Uterus (tissue), 3 donors: ENCODE measurements at regions not wholly inside any gene's neighbourhood (a gene's known extent, or its start where the extent isn't known, plus 50 kb on each side); places are given as distances from the start of the nearest gene placed in this dataset. TPM values are rescaled to one million over a fixed set of nuclear protein-coding genes. Genes with fewer than 3 reads are reported as not detected.

Experiments
- DNase-seq, 2 donors: peaks; one replicate each; pipeline ENCODE4 v3.0.0-alpha.2; 2019 to 2020
- H3K27ac ChIP-seq, 2 donors: fragments of 200-600 bp; sonication (generic); 1 replicate in 1 of 2; 2 replicates in 1 of 2; pipeline ENCODE4 v1.5.1; 2016 to 2018
- H3K27me3 ChIP-seq, 2 donors: fragments of 200-600 bp; sonication (generic); one replicate each; pipeline ENCODE4 v1.5.1; 2018 to 2019; ENCODE audit warnings: control low read depth in 1 of 2
- H3K36me3 ChIP-seq, 2 donors: fragments of 200-600 bp; sonication (generic); one replicate each; pipeline ENCODE4 v1.5.1; 2019; ENCODE audit warnings: control low read depth in 1 of 2
- H3K4me1 ChIP-seq, 2 donors: fragments of 200-600 bp; sonication (generic); one replicate each; pipeline ENCODE4 v1.5.1; 2018 to 2019; ENCODE audit warnings: control low read depth in 1 of 2
- H3K4me3 ChIP-seq, 2 donors: fragments of 200-600 bp; sonication (generic); 1 replicate in 1 of 2; 2 replicates in 1 of 2; pipeline ENCODE4 v1.5.1; 2018 to 2019; ENCODE audit warnings: mild to moderate bottlenecking in 1 of 2
- H3K9me3 ChIP-seq, 2 donors: fragments of 200-600 bp; sonication (generic); one replicate each; pipeline ENCODE4 v1.5.1; 2019; ENCODE audit warnings: control low read depth in 1 of 2
- POLR2A ChIP-seq, 2 donors: fragments of 450-650 bp; IDR thresholded peaks; one replicate each; pipeline ENCODE4 v1.6.1; 2016; ENCODE audit warnings: antibody characterized with exemption in 2 of 2, mild to moderate bottlenecking in 1 of 2, moderate library complexity in 1 of 2
- intact Hi-C: fragments of 100-400 bp; cut with DNase I; formaldehyde crosslinking; loops from one replicate; pipeline ENCODE4 v1.15.1; 2023; ENCODE audit warnings: low total_unique reads
- microRNA counts, 2 donors: library from miRNA; unstranded; fragments of <30 nt; microRNA quantifications; one replicate each; lab custom pipeline; 2016 to 2017
- microRNA-seq: library from miRNA; unstranded; fragments of <30 nt; microRNA quantifications from one replicate; pipeline ENCODE4, GENCODE V29; 2016; ENCODE audit warnings: borderline microRNAs expressed, borderline replicate concordance
- small RNA-seq: library from RNA; depleted of rRNA; stranded (forward); fragments of <200 nt; gene quantifications from one replicate; pipeline ENCODE3, GENCODE V24; 2016
- TF ChIP-seq, protein P1 (sequence below), 4 experiments: fragments of 200-600 bp in 2 of 4; fragments of 450-650 bp in 2 of 4; sonication (generic) in 2 of 4; IDR thresholded peaks; one replicate each; pipeline ENCODE4 v1.5.1; 2016 to 2019; ENCODE audit warnings: antibody characterized with exemption in 4 of 4, mild to moderate bottlenecking in 2 of 4, moderate library complexity in 1 of 4
- donor health status: DM: yes; HTN: yes; CAD: no.

DNA sequence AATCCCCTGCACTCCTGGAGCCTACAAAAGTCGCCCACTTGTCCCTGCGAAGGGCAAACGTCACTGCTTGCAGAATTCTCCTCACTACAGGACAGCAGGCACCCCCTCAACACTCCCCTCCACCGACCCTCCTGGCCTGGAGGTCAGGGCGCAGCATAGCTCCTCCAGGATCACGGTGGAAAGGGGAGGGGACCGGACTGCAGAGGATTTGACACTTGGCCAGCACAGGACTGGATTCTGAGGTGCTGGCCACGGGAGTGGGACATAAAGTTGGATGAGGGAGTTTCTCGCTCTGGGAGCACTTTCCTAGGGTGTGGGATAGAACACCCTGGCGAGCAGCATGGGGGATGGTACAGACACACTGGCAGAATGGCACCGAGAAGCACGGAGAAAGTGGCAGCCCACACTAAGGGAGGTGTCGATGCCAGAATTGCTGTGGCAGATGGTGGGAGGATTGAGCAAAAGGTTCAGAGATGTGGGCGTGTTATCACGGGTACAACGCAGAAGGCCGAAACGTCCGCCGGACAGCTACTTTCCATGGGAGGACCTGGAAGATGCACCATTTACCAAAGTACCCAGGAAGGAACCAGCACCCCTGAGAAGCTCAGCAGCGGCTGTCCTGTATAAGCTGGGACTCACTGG is 51.4 kb upstream of the DIO3 start:
- H3K36me3 ChIP-seq, result no peaks in the 10 kb centered on the region
- H3K4me3 ChIP-seq, result no peak overlapping the region
- intact Hi-C loops, result no loop called here
- no peaks in the 10 kb centered on the region for H3K27me3 ChIP-seq
- H3K27ac ChIP-seq, result no peak overlapping the region
- no peaks in the 10 kb centered on the region for H3K4me1 ChIP-seq
- DNase-seq, result no peak
- no peaks in the 10 kb centered on the region for H3K9me3 ChIP-seq
- TF ChIP-seq, protein P1, sequence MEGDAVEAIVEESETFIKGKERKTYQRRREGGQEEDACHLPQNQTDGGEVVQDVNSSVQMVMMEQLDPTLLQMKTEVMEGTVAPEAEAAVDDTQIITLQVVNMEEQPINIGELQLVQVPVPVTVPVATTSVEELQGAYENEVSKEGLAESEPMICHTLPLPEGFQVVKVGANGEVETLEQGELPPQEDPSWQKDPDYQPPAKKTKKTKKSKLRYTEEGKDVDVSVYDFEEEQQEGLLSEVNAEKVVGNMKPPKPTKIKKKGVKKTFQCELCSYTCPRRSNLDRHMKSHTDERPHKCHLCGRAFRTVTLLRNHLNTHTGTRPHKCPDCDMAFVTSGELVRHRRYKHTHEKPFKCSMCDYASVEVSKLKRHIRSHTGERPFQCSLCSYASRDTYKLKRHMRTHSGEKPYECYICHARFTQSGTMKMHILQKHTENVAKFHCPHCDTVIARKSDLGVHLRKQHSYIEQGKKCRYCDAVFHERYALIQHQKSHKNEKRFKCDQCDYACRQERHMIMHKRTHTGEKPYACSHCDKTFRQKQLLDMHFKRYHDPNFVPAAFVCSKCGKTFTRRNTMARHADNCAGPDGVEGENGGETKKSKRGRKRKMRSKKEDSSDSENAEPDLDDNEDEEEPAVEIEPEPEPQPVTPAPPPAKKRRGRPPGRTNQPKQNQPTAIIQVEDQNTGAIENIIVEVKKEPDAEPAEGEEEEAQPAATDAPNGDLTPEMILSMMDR (IDR thresholded peaks at IDR 0.05), result no peak
- TF ChIP-seq POLR2A (IDR thresholded peaks at IDR 0.05), result no peak

DNA sequence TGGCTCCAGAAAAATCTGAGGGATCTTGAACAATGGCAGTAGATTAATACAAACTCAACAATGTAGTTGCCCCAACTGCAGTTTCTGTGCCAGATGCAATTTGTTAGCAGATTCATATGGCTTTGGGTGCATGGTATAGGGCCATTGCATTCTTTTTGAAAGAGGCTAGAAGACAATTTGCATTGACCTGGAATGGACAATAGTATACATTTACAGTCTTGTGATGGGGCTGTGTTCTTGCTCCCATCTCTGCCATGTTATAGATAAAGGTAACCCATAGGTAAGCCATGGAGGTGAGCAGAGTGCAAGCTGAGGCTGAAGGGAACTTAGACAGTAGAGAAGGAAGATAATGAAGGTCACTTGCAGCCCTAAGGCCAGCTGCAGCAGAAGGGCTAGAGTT is 50.1 kb upstream of the DIO3 start:
- H3K4me1 ChIP-seq, result no peaks in the 10 kb centered on the region
- H3K4me3 ChIP-seq, result no peak overlapping the region
- H3K27ac ChIP-seq, result no peak overlapping the region
- intact Hi-C loops, result no loop called here
- TF ChIP-seq, protein P1 (IDR thresholded peaks at IDR 0.05), result no peak
- no peak for TF ChIP-seq POLR2A (IDR thresholded peaks at IDR 0.05)
- H3K9me3 ChIP-seq, result no peaks in the 10 kb centered on the region
- H3K36me3 ChIP-seq, result no peaks in the 10 kb centered on the region
- H3K27me3 ChIP-seq, result no peaks in the 10 kb centered on the region
- DNase-seq, result no peak

MicroRNA genes in the stretch of these regions (microRNA counts, 767-probe panel; counts per million panel counts)
- microRNA hsa-miR-1185-5p (lab: Ali Mortazavi, UCI) (0 counts per million in 2 donors), microRNA hsa-miR-1193 (lab: Ali Mortazavi, UCI) (0 counts per million in 2 donors), microRNA hsa-miR-1197 (lab: Ali Mortazavi, UCI) (0 counts per million in 2 donors), microRNA hsa-miR-134 (lab: Ali Mortazavi, UCI) (0 to 1,464 counts per million in 2 donors), microRNA hsa-miR-154-5p (lab: Ali Mortazavi, UCI) (0 to 2,818 counts per million in 2 donors), microRNA hsa-miR-299-3p (lab: Ali Mortazavi, UCI) (0 to 2,757 counts per million in 2 donors), microRNA hsa-miR-299-5p (lab: Ali Mortazavi, UCI) (0 to 3,384 counts per million in 2 donors), microRNA hsa-miR-300 (lab: Ali Mortazavi, UCI) (0 counts per million in 2 donors), microRNA hsa-miR-323a-3p (lab: Ali Mortazavi, UCI) (0 counts per million in 2 donors), microRNA hsa-miR-323a-5p (lab: Ali Mortazavi, UCI) (0 counts per million in 2 donors), microRNA hsa-miR-323b-3p (lab: Ali Mortazavi, UCI) (0 counts per million in 2 donors), microRNA hsa-miR-323b-5p (lab: Ali Mortazavi, UCI) (0 counts per million in 2 donors), microRNA hsa-miR-329 (lab: Ali Mortazavi, UCI) (0 counts per million in 2 donors), microRNA hsa-miR-369-3p (lab: Ali Mortazavi, UCI) (0 counts per million in 2 donors), microRNA hsa-miR-369-5p (lab: Ali Mortazavi, UCI) (0 counts per million in 2 donors), microRNA hsa-miR-376a-3p (lab: Ali Mortazavi, UCI) (5,796 to 6,190 counts per million in 2 donors), microRNA hsa-miR-376b (lab: Ali Mortazavi, UCI) (0 to 2,203 counts per million in 2 donors), microRNA hsa-miR-376c (lab: Ali Mortazavi, UCI) (4,849 to 5,257 counts per million in 2 donors), microRNA hsa-miR-377-3p (lab: Ali Mortazavi, UCI) (0 to 3,470 counts per million in 2 donors), microRNA hsa-miR-379-5p (lab: Ali Mortazavi, UCI) (3,658 to 3,827 counts per million in 2 donors), microRNA hsa-miR-380-3p (lab: Ali Mortazavi, UCI) (0 counts per million in 2 donors), microRNA hsa-miR-381 (lab: Ali Mortazavi, UCI) (0 counts per million in 2 donors), microRNA hsa-miR-382-5p (lab: Ali Mortazavi, UCI) (3,465 to 4,344 counts per million in 2 donors), microRNA hsa-miR-409-3p (lab: Ali Mortazavi, UCI) (0 to 2,203 counts per million in 2 donors), microRNA hsa-miR-409-5p (lab: Ali Mortazavi, UCI) (0 counts per million in 2 donors), microRNA hsa-miR-410 (lab: Ali Mortazavi, UCI) (0 to 1,009 counts per million in 2 donors), microRNA hsa-miR-411-5p (lab: Ali Mortazavi, UCI) (4,553 to 4,561 counts per million in 2 donors), microRNA hsa-miR-412 (lab: Ali Mortazavi, UCI) (0 counts per million in 2 donors), microRNA hsa-miR-485-3p (lab: Ali Mortazavi, UCI) (2,670 to 3,584 counts per million in 2 donors), microRNA hsa-miR-485-5p (lab: Ali Mortazavi, UCI) (0 to 1,686 counts per million in 2 donors), microRNA hsa-miR-487a (lab: Ali Mortazavi, UCI) (0 to 24.6 counts per million in 2 donors), microRNA hsa-miR-487b (lab: Ali Mortazavi, UCI) (0 to 3,446 counts per million in 2 donors), microRNA hsa-miR-494 (lab: Ali Mortazavi, UCI) (3,021 to 3,089 counts per million in 2 donors), microRNA hsa-miR-495 (lab: Ali Mortazavi, UCI) (5,082 to 5,228 counts per million in 2 donors), microRNA hsa-miR-496 (lab: Ali Mortazavi, UCI) (0 counts per million in 2 donors), microRNA hsa-miR-539-5p (lab: Ali Mortazavi, UCI) (0 counts per million in 2 donors), microRNA hsa-miR-541-3p (lab: Ali Mortazavi, UCI) (0 counts per million in 2 donors), microRNA hsa-miR-543 (lab: Ali Mortazavi, UCI) (0 to 3,507 counts per million in 2 donors), microRNA hsa-miR-544a (lab: Ali Mortazavi, UCI) (0 to 394 counts per million in 2 donors), microRNA hsa-miR-654-3p (lab: Ali Mortazavi, UCI) (0 counts per million in 2 donors), microRNA hsa-miR-654-5p (lab: Ali Mortazavi, UCI) (0 counts per million in 2 donors), microRNA hsa-miR-655 (lab: Ali Mortazavi, UCI) (0 counts per million in 2 donors), microRNA hsa-miR-656 (lab: Ali Mortazavi, UCI) (0 to 2,375 counts per million in 2 donors), microRNA hsa-miR-668 (lab: Ali Mortazavi, UCI) (0 counts per million in 2 donors), microRNA hsa-miR-758 (lab: Ali Mortazavi, UCI) (3,465 to 3,507 counts per million in 2 donors), microRNA hsa-miR-889 (lab: Ali Mortazavi, UCI) (0 counts per million in 2 donors)

Small RNA genes lying in the stretch of these regions (microRNA-seq; reads per million reads assigned to microRNA genes)
- gene MIR1185-1, result 2.9 reads per million
- gene MIR1185-2, result not detected
- gene MIR1193, result not detected
- not detected for gene MIR1197
- gene MIR134, result 60.8 reads per million, percentile 47 among the genes with 10 or more reads in this experiment
- gene MIR154, result 40.7 reads per million, percentile 43 among the genes with 10 or more reads in this experiment
- 71.1 reads per million, percentile 50 among the genes with 10 or more reads in this experiment for gene MIR299
- gene MIR300, result not detected
- 8.3 reads per million, percentile 16 among the genes with 10 or more reads in this experiment for gene MIR323A
- not detected for gene MIR323B
- not detected for gene MIR329-1
- not detected for gene MIR329-2
- gene MIR369, result 86.8 reads per million, percentile 54 among the genes with 10 or more reads in this experiment
- gene MIR376A1, result not detected
- gene MIR376A2, result not detected
- gene MIR376B, result 4.9 reads per million, percentile 3 among the genes with 10 or more reads in this experiment
- gene MIR376C, result 588 reads per million, percentile 77 among the genes with 10 or more reads in this experiment
- 9.8 reads per million, percentile 19 among the genes with 10 or more reads in this experiment for gene MIR377
- gene MIR379, result 196 reads per million, percentile 63 among the genes with 10 or more reads in this experiment
- gene MIR380, result not detected
- gene MIR381, result 50.0 reads per million, percentile 45 among the genes with 10 or more reads in this experiment
- gene MIR382, result 135 reads per million, percentile 59 among the genes with 10 or more reads in this experiment
- gene MIR409, result 82.8 reads per million, percentile 52 among the genes with 10 or more reads in this experiment
- gene MIR411, result 511 reads per million, percentile 75 among the genes with 10 or more reads in this experiment
- 1.5 reads per million for gene MIR412
- gene MIR485, result 25.0 reads per million, percentile 33 among the genes with 10 or more reads in this experiment
- 5.4 reads per million, percentile 5 among the genes with 10 or more reads in this experiment for gene MIR487A
- 263 reads per million, percentile 69 among the genes with 10 or more reads in this experiment for gene MIR487B
- 27.4 reads per million, percentile 35 among the genes with 10 or more reads in this experiment for gene MIR494
- 11.3 reads per million, percentile 22 among the genes with 10 or more reads in this experiment for gene MIR495
- gene MIR496, result 2.0 reads per million
- gene MIR539, result 1.5 reads per million
- gene MIR541, result not detected
- 11.3 reads per million, percentile 22 among the genes with 10 or more reads in this experiment for gene MIR543
- gene MIR544A, result not detected
- 10.3 reads per million, percentile 21 among the genes with 10 or more reads in this experiment for gene MIR654
- 2.0 reads per million for gene MIR655
- gene MIR656, result 2.5 reads per million
- not detected for gene MIR668
- 2.5 reads per million for gene MIR758
- 3.4 reads per million for gene MIR889

Small RNA genes lying in the stretch of these regions (small RNA-seq; reads per million reads assigned to genes)
- gene MIR1185-1 (not detected), gene MIR1185-2 (not detected), gene MIR1193 (not detected), gene MIR1197 (not detected), gene MIR134 (9.0 reads per million, percentile 89 among the genes with 10 or more reads in this experiment), gene MIR154 (not detected), gene MIR299 (0.18 reads per million), gene MIR300 (not detected), gene MIR323A (not detected), gene MIR323B (not detected), gene MIR329-1 (not detected), gene MIR329-2 (not detected), gene MIR369 (0.24 reads per million), gene MIR377 (0.36 reads per million), gene MIR379 (0.36 reads per million), gene MIR380 (not detected), gene MIR381 (5.3 reads per million, percentile 87 among the genes with 10 or more reads in this experiment), gene MIR409 (15.7 reads per million, percentile 91 among the genes with 10 or more reads in this experiment), gene MIR411 (16.9 reads per million, percentile 91 among the genes with 10 or more reads in this experiment), gene MIR412 (not detected), gene MIR485 (0.91 reads per million, percentile 43 among the genes with 10 or more reads in this experiment), gene MIR487A (0.18 reads per million), gene MIR487B (not detected), gene MIR494 (not detected), gene MIR495 (not detected), gene MIR496 (not detected), gene MIR539 (not detected), gene MIR541 (0.30 reads per million), gene MIR543 (not detected), gene MIR544A (not detected), gene MIR654 (2.6 reads per million, percentile 79 among the genes with 10 or more reads in this experiment), gene MIR655 (not detected), gene MIR656 (not detected), gene MIR668 (not detected), gene MIR758 (not detected), gene MIR889 (0.48 reads per million), gene RF00012 (not detected), gene RF00181 (not detected), gene SNORD114-10 (2.1 reads per million, percentile 75 among the genes with 10 or more reads in this experiment), gene SNORD114-11 (0.79 reads per million, percentile 33 among the genes with 10 or more reads in this experiment), gene SNORD114-12 (15,410 reads per million, percentile 100 among the genes with 10 or more reads in this experiment), gene SNORD114-13 (0.24 reads per million), gene SNORD114-14 (915 reads per million, percentile 98 among the genes with 10 or more reads in this experiment), gene SNORD114-15 (22.9 reads per million, percentile 92 among the genes with 10 or more reads in this experiment), gene SNORD114-16 (not detected), gene SNORD114-17 (118 reads per million, percentile 94 among the genes with 10 or more reads in this experiment), gene SNORD114-18 (not detected), gene SNORD114-19 (not detected), gene SNORD114-20 (531 reads per million, percentile 97 among the genes with 10 or more reads in this experiment), gene SNORD114-21 (119 reads per million, percentile 94 among the genes with 10 or more reads in this experiment), gene SNORD114-22 (1,976 reads per million, percentile 98 among the genes with 10 or more reads in this experiment), gene SNORD114-23 (267 reads per million, percentile 96 among the genes with 10 or more reads in this experiment), gene SNORD114-24 (0.18 reads per million), gene SNORD114-25 (616 reads per million, percentile 97 among the genes with 10 or more reads in this experiment), gene SNORD114-26 (not detected), gene SNORD114-27 (not detected), gene SNORD114-28 (298 reads per million, percentile 96 among the genes with 10 or more reads in this experiment), gene SNORD114-29 (1.0 reads per million, percentile 50 among the genes with 10 or more reads in this experiment), gene SNORD114-30 (not detected), gene SNORD114-31 (not detected), gene SNORD114-5 (1.8 reads per million, percentile 72 among the genes with 10 or more reads in this experiment), gene SNORD114-6 (not detected), gene SNORD114-7 (not detected), gene SNORD114-9 (448 reads per million, percentile 97 among the genes with 10 or more reads in this experiment)
